Mesenchymal stem cell (in vitro differentiated cells and primary cell): ENCODE measurements at regions not wholly inside any gene's neighbourhood (a gene's known extent, or its start where the extent isn't known, plus 50 kb on each side); places are given as distances from the start of the nearest gene placed in this dataset.

Experiments used
- DNase-seq: peaks from one replicate; pipeline ENCODE4 v3.0.0-alpha.2; 2013
- H2AFZ ChIP-seq: one replicate; pipeline ENCODE4 v1.6.1; 2013; ENCODE audit warnings: low read depth, mild to moderate bottlenecking, control low read depth, inconsistent platforms, low read length, moderate library complexity
- H2AK5ac ChIP-seq: 2 replicates; pipeline ENCODE4 v1.6.1; 2013; ENCODE audit warnings: low read length, moderate library complexity, mild to moderate bottlenecking, inconsistent platforms; ENCODE audit not compliant: severe bottlenecking
- H2BK120ac ChIP-seq: one replicate; pipeline ENCODE4 v1.6.1; 2013; ENCODE audit warnings: low read depth, mild to moderate bottlenecking, inconsistent platforms, low read length, moderate library complexity
- H2BK12ac ChIP-seq, 2 experiments: one replicate each; pipeline ENCODE4 v1.6.1; 2013; ENCODE audit warnings: inconsistent platforms in 2 of 2, low read length in 2 of 2, mild to moderate bottlenecking in 2 of 2, moderate library complexity in 2 of 2, control low read depth in 1 of 2
- H2BK15ac ChIP-seq: one replicate; pipeline ENCODE4 v1.6.1; 2013; ENCODE audit warnings: mild to moderate bottlenecking, low read depth, inconsistent platforms; ENCODE audit not compliant: poor library complexity, severe bottlenecking
- H2BK5ac ChIP-seq: 2 replicates; pipeline ENCODE4 v1.6.1; 2013; ENCODE audit warnings: low read depth, mild to moderate bottlenecking, low read length, control low read depth, inconsistent platforms; ENCODE audit not compliant: poor library complexity, severe bottlenecking
- H3K14ac ChIP-seq, 2 experiments: one replicate each; pipeline ENCODE4 v1.6.1; 2013; ENCODE audit warnings: inconsistent platforms in 2 of 2, low read length in 2 of 2, control low read depth in 1 of 2, mild to moderate bottlenecking in 1 of 2, moderate library complexity in 1 of 2
- H3K18ac ChIP-seq, 2 experiments: one replicate each; pipeline ENCODE4 v1.6.1; 2013; ENCODE audit warnings: inconsistent platforms in 2 of 2, low read length in 2 of 2, control low read depth in 1 of 2, low read depth in 1 of 2, mild to moderate bottlenecking in 1 of 2
- H3K23ac ChIP-seq, 2 experiments: one replicate each; pipeline ENCODE4 v1.6.1; 2013; ENCODE audit warnings: inconsistent platforms in 2 of 2, low read length in 2 of 2, mild to moderate bottlenecking in 2 of 2, moderate library complexity in 2 of 2, control low read depth in 1 of 2
- H3K27ac ChIP-seq: 2 replicates; pipeline ENCODE4 v1.5.1; 2013; ENCODE audit warnings: mild to moderate bottlenecking, moderate library complexity, low read length, control low read depth, inconsistent platforms; ENCODE audit not compliant: poor library complexity, severe bottlenecking
- H3K27me3 ChIP-seq, 2 experiments: 2 replicates each; pipeline versions ENCODE4 v1.6.1 to v1.7.0; 2013; ENCODE audit warnings: low read length in 2 of 2, mild to moderate bottlenecking in 2 of 2, moderate library complexity in 2 of 2, control low read depth in 1 of 2, inconsistent platforms in 1 of 2; ENCODE audit not compliant: control insufficient read depth in 1 of 2, insufficient read depth in 1 of 2
- H3K36me3 ChIP-seq, 2 experiments: 2 replicates each; pipeline versions ENCODE4 v1.6.1 to v1.7.0; 2013; ENCODE audit warnings: low read length in 2 of 2, control low read depth in 1 of 2, inconsistent platforms in 1 of 2, low read depth in 1 of 2, mild to moderate bottlenecking in 1 of 2; ENCODE audit not compliant: insufficient read depth in 2 of 2, control insufficient read depth in 1 of 2
- H3K4ac ChIP-seq, 2 experiments: one replicate each; pipeline ENCODE4 v1.6.1; 2013; ENCODE audit warnings: inconsistent platforms in 2 of 2, low read length in 2 of 2, mild to moderate bottlenecking in 2 of 2, moderate library complexity in 2 of 2, control low read depth in 1 of 2, low read depth in 1 of 2
- H3K4me1 ChIP-seq: 2 replicates; pipeline ENCODE4 v1.6.1; 2013; ENCODE audit warnings: low read depth, low read length, control low read depth; ENCODE audit not compliant: control insufficient read depth, insufficient read depth
- H3K4me2 ChIP-seq: 2 replicates; pipeline ENCODE4 v1.6.1; 2013; ENCODE audit warnings: low read length, mild to moderate bottlenecking, inconsistent platforms; ENCODE audit not compliant: poor library complexity, severe bottlenecking
- H3K4me3 ChIP-seq, 2 experiments: 2 replicates each; pipeline versions ENCODE4 v1.5.1 to v1.7.0; 2013; ENCODE audit warnings: low read length in 2 of 2, mild to moderate bottlenecking in 2 of 2, control low read depth in 1 of 2, low read depth in 1 of 2; ENCODE audit not compliant: insufficient read depth in 1 of 2
- H3K79me1 ChIP-seq: replicated peaks from 2 replicates; pipeline ENCODE4 v1.6.1; 2013; ENCODE audit warnings: mild to moderate bottlenecking, control low read depth, low read length, inconsistent platforms; ENCODE audit not compliant: poor library complexity, severe bottlenecking
- H3K9ac ChIP-seq: 2 replicates; pipeline ENCODE4 v1.7.0; 2013; ENCODE audit warnings: mild to moderate bottlenecking, low read length, moderate library complexity
- H3K9me3 ChIP-seq: 2 replicates; pipeline ENCODE4 v1.7.0; 2013; ENCODE audit warnings: mild to moderate bottlenecking, low read length; ENCODE audit not compliant: control insufficient read depth
- H4K8ac ChIP-seq: one replicate; pipeline ENCODE4 v1.6.1; 2013; ENCODE audit warnings: inconsistent platforms, mild to moderate bottlenecking, low read length, moderate library complexity
- H4K91ac ChIP-seq: one replicate; pipeline ENCODE4 v1.6.1; 2013; ENCODE audit warnings: mild to moderate bottlenecking, low read length, inconsistent platforms
- WGBS: methylation state at CpG from one replicate; pipeline ENCODE4 v1.1.7; 2013; ENCODE audit warnings: mixed read lengths; 5-methylcytosine and 5-hydroxymethylcytosine counted together

GRCh38 chr12:124183172-124183571 lies 111.7 kb upstream of the RFLNA start:
- H3K14ac ChIP-seq, result no peak overlapping the region
- H3K4ac ChIP-seq, result no peak overlapping the region
- H3K9ac ChIP-seq, result no peak overlapping the region
- no peak overlapping the region for H4K8ac ChIP-seq
- H2BK120ac ChIP-seq, result no peak overlapping the region
- H3K23ac ChIP-seq, result no peak overlapping the region
- DNase-seq, result no peak
- peaks cover 0 to 11% of the 10 kb centered on the region in 2 experiments for H3K27me3 ChIP-seq
- H2AFZ ChIP-seq, result no peak overlapping the region
- H2AK5ac ChIP-seq, result no peak overlapping the region
- H3K79me1 ChIP-seq, result no peaks in the 10 kb centered on the region
- no peak overlapping the region for H3K18ac ChIP-seq
- H3K36me3 ChIP-seq, result no peaks in the 10 kb centered on the region
- no peak overlapping the region for H3K27ac ChIP-seq
- H3K9me3 ChIP-seq, result no peaks in the 10 kb centered on the region
- no peak overlapping the region for H3K4me2 ChIP-seq
- no peak overlapping the region for H2BK5ac ChIP-seq
- no peak overlapping the region for H2BK12ac ChIP-seq
- no peak overlapping the region for H4K91ac ChIP-seq
- H3K4me1 ChIP-seq, result peaks cover 13% of the 10 kb centered on the region
- 94% methylated on average over 2 of the region's 2 CpGs for WGBS
- H3K4me3 ChIP-seq, result no peak overlapping the region
- H2BK15ac ChIP-seq, result no peak overlapping the region

GRCh38 chr12:124184456-124184855 lies 110.4 kb upstream of the RFLNA start:
- no peak overlapping the region for H2AK5ac ChIP-seq
- no peak overlapping the region for H3K27ac ChIP-seq
- no peak overlapping the region for H2AFZ ChIP-seq
- H3K27me3 ChIP-seq, result peaks cover 0 to 10% of the 10 kb centered on the region in 2 experiments
- peaks cover 21% of the 10 kb centered on the region for H3K4me1 ChIP-seq
- no peak overlapping the region for H2BK15ac ChIP-seq
- H3K4me3 ChIP-seq, result no peak overlapping the region
- H3K79me1 ChIP-seq, result no peaks in the 10 kb centered on the region
- H3K4ac ChIP-seq, result no peak overlapping the region
- H3K23ac ChIP-seq, result no peak overlapping the region
- H3K14ac ChIP-seq, result no peak overlapping the region
- no peak overlapping the region for H3K9ac ChIP-seq
- 90% methylated on average over 15 of the region's 18 CpGs for WGBS
- no peak overlapping the region for H2BK5ac ChIP-seq
- no peak overlapping the region for H3K18ac ChIP-seq
- no peak overlapping the region for H3K4me2 ChIP-seq
- no peak overlapping the region for H4K91ac ChIP-seq
- no peak overlapping the region for H2BK120ac ChIP-seq
- no peak overlapping the region for H4K8ac ChIP-seq
- H3K9me3 ChIP-seq, result no peaks in the 10 kb centered on the region
- DNase-seq, result no peak
- no peaks in the 10 kb centered on the region for H3K36me3 ChIP-seq
- H2BK12ac ChIP-seq, result no peak overlapping the region

GRCh38 chr12:124185971-124186686 lies 108.8 kb upstream of the RFLNA start:
- WGBS, result 92% methylated on average over 13 of the region's 15 CpGs
- no peak for DNase-seq
- Histone ChIP-seq H3K36me3 (no peaks in the 10 kb centered on the region), H2AK5ac (no peak overlapping the region), H3K27me3 (peaks cover 0 to 13% of the 10 kb centered on the region in 2 experiments), H2BK15ac (no peak overlapping the region), H3K79me1 (no peaks in the 10 kb centered on the region), H2BK12ac (no peak overlapping the region), H4K91ac (no peak overlapping the region), H3K9me3 (no peaks in the 10 kb centered on the region), H3K4me1 (peaks cover 25% of the 10 kb centered on the region), H2AFZ (no peak overlapping the region), H2BK5ac (no peak overlapping the region), H3K4me2 (no peak overlapping the region), H3K4ac (no peak overlapping the region), H3K18ac (no peak overlapping the region), H3K14ac (no peak overlapping the region), H3K9ac (no peak overlapping the region), H3K4me3 (no peak overlapping the region), H3K27ac (no peak overlapping the region), H3K23ac (no peak overlapping the region), H2BK120ac (no peak overlapping the region), H4K8ac (no peak overlapping the region)

GRCh38 chr12:124188084-124188483 lies 106.8 kb upstream of the RFLNA start:
- Histone ChIP-seq H2BK5ac (peak overlapping the region; percentile 10), H3K9ac (no peak overlapping the region), H3K27me3 (peaks cover under 1 to 13% of the 10 kb centered on the region in 2 experiments), H3K4me3 (no peak overlapping the region), H3K27ac (peak overlapping the region; percentile 74), H3K4me1 (peaks cover 25% of the 10 kb centered on the region), H4K91ac (no peak overlapping the region), H3K36me3 (no peaks in the 10 kb centered on the region), H2BK12ac (no peak overlapping the region), H2AFZ (no peak overlapping the region), H3K4ac (no peak overlapping the region), H3K4me2 (peak overlapping the region; percentile 24), H3K23ac (no peak overlapping the region), H2AK5ac (peak overlapping the region; percentile 74), H4K8ac (no peak overlapping the region), H3K18ac (no peak overlapping the region), H3K9me3 (peaks cover 4% of the 10 kb centered on the region), H3K79me1 (no peaks in the 10 kb centered on the region), H2BK120ac (no peak overlapping the region), H2BK15ac (no peak overlapping the region), H3K14ac (no peak overlapping the region)
- DNase-seq, result peak; percentile 3
- WGBS, result 71% methylated on average over 7 of the region's 7 CpGs
